Neural progenitor cell (in vitro differentiated cells): ENCODE measurements at regions not wholly inside any gene's neighbourhood (a gene's known extent, or its start where the extent isn't known, plus 50 kb on each side); places are given as distances from the start of the nearest gene placed in this dataset.

ENCODE experiments used
- DNase-seq: peaks from one replicate; pipeline ENCODE4 v3.0.0-alpha.2; 2016; ENCODE audit warnings: low spot score
- H2AFZ ChIP-seq: fragments of 200-600 bp; sonication (generic); replicated peaks from 2 replicates; pipeline ENCODE4 v1.6.1; 2016; ENCODE audit warnings: antibody characterized with exemption
- H3F3A ChIP-seq: fragments of 200-600 bp; sonication (generic); 2 replicates; pipeline ENCODE4 v1.6.1; 2016; ENCODE audit warnings: antibody characterized with exemption, low read depth
- H3K27ac ChIP-seq: fragments of 200-600 bp; sonication (generic); 2 replicates; pipeline ENCODE4 v1.5.1; 2016; ENCODE audit warnings: mild to moderate bottlenecking
- H3K27me3 ChIP-seq: fragments of 200-600 bp; sonication (generic); 2 replicates; pipeline ENCODE4 v1.6.1; 2016; ENCODE audit warnings: mild to moderate bottlenecking, moderate library complexity
- H3K36me3 ChIP-seq: fragments of 200-600 bp; sonication (generic); 2 replicates; pipeline ENCODE4 v1.5.1; 2016
- H3K4me1 ChIP-seq: fragments of 200-600 bp; sonication (generic); 2 replicates; pipeline ENCODE4 v1.6.1; 2016; ENCODE audit warnings: mixed run types
- H3K4me2 ChIP-seq: fragments of 200-600 bp; sonication (generic); 2 replicates; pipeline ENCODE4 v1.6.1; 2016
- H3K4me3 ChIP-seq: fragments of 200-600 bp; sonication (generic); 2 replicates; pipeline ENCODE4 v1.5.1; 2016
- H3K79me2 ChIP-seq: fragments of 200-600 bp; sonication (generic); 2 replicates; pipeline ENCODE4 v1.6.1; 2016; ENCODE audit warnings: low read depth
- H3K9ac ChIP-seq: fragments of 200-600 bp; sonication (generic); 2 replicates; pipeline ENCODE4 v1.6.1; 2016
- H3K9me3 ChIP-seq: fragments of 200-600 bp; sonication (generic); 2 replicates; pipeline ENCODE4 v1.5.1; 2016; ENCODE audit warnings: low read depth
- H4K20me1 ChIP-seq: fragments of 200-600 bp; sonication (generic); 2 replicates; pipeline ENCODE4 v1.6.1; 2016; ENCODE audit warnings: low read depth
- H3K27ac Mint-ChIP-seq: 3 replicates; pipeline ENCODE4 v1.8.0; 2021; ENCODE audit warnings: mixed read lengths
- H3K27me3 Mint-ChIP-seq: 2 replicates; pipeline ENCODE4 v1.8.0; 2022; ENCODE audit warnings: low read depth, mild to moderate bottlenecking, inconsistent platforms, moderate library complexity, mixed read lengths; ENCODE audit not compliant: insufficient read depth
- H3K36me3 Mint-ChIP-seq: 3 replicates; pipeline ENCODE4 v1.8.0; 2021; ENCODE audit warnings: mixed read lengths
- H3K4me1 Mint-ChIP-seq: 3 replicates; pipeline ENCODE4 v1.8.0; 2021; ENCODE audit warnings: mixed read lengths
- H3K4me3 Mint-ChIP-seq: 3 replicates; pipeline ENCODE4 v1.8.0; 2021; ENCODE audit warnings: mild to moderate bottlenecking, moderate library complexity, mixed read lengths
- H3K9me3 Mint-ChIP-seq: 3 replicates; pipeline ENCODE4 v1.8.0; 2020; ENCODE audit warnings: mixed read lengths
- EZH2 ChIP-seq: fragments of 200-600 bp; sonication (generic); IDR thresholded peaks from 2 replicates; pipeline ENCODE4 v1.6.1; 2017; ENCODE audit warnings: antibody characterized with exemption, mild to moderate bottlenecking, moderate library complexity
- EZH2phosphoT487 ChIP-seq: fragments of 200-600 bp; sonication (generic); IDR thresholded peaks from 2 replicates; pipeline ENCODE4 v1.6.1; 2017; ENCODE audit warnings: antibody characterized with exemption
- TF ChIP-seq, protein P1 (sequence below): fragments of 200-600 bp; sonication (generic); IDR thresholded peaks from 2 replicates; pipeline ENCODE4 v1.5.1; 2017; ENCODE audit warnings: antibody characterized with exemption, mild to moderate bottlenecking

DNA sequence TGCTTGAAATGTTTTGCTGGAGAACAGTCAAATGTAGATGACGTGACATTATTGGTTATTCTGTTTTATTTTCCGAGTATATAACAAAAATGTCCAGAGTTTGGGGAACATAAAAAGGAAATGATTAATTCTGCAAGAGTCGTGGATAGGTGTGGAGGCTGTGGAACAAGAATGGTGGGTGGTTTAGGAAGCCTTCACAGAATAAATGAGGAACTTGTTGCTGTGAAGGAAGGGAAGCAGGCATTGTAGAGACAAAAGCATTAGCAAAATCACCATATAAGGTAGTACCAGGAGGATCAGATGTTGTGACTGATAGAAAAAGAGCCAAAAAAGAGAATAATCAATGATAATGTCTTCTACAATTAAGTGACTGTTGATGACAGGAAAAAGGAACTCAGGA lies 66.2 kb upstream of the CNTLN start:
- H4K20me1 ChIP-seq: no peaks in the 10 kb centered on the region
- no peaks in the 10 kb centered on the region for H3K36me3 ChIP-seq
- peaks cover 3% of the 10 kb centered on the region for H3K27me3 Mint-ChIP-seq
- H3K36me3 Mint-ChIP-seq: no peaks in the 10 kb centered on the region
- H3K27ac ChIP-seq: no peak overlapping the region
- no peaks in the 10 kb centered on the region for H3K79me2 ChIP-seq
- H3K9me3 Mint-ChIP-seq: peaks cover under 1% of the 10 kb centered on the region
- H3K27ac Mint-ChIP-seq: no peak overlapping the region
- no peaks in the 10 kb centered on the region for H3K4me1 ChIP-seq
- no peaks in the 10 kb centered on the region for H3K9me3 ChIP-seq
- TF ChIP-seq, protein P1, sequence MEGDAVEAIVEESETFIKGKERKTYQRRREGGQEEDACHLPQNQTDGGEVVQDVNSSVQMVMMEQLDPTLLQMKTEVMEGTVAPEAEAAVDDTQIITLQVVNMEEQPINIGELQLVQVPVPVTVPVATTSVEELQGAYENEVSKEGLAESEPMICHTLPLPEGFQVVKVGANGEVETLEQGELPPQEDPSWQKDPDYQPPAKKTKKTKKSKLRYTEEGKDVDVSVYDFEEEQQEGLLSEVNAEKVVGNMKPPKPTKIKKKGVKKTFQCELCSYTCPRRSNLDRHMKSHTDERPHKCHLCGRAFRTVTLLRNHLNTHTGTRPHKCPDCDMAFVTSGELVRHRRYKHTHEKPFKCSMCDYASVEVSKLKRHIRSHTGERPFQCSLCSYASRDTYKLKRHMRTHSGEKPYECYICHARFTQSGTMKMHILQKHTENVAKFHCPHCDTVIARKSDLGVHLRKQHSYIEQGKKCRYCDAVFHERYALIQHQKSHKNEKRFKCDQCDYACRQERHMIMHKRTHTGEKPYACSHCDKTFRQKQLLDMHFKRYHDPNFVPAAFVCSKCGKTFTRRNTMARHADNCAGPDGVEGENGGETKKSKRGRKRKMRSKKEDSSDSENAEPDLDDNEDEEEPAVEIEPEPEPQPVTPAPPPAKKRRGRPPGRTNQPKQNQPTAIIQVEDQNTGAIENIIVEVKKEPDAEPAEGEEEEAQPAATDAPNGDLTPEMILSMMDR: no peak
- TF ChIP-seq EZH2phosphoT487 (no peak), EZH2 (no peak)
- H2AFZ ChIP-seq: peak overlapping the region; percentile 52
- H3K4me1 Mint-ChIP-seq: no peaks in the 10 kb centered on the region
- H3K9ac ChIP-seq: no peak overlapping the region
- H3F3A ChIP-seq: no peaks in the 10 kb centered on the region
- no peak for DNase-seq
- H3K27me3 ChIP-seq: no peaks in the 10 kb centered on the region
- no peak overlapping the region for H3K4me2 ChIP-seq
- no peak overlapping the region for H3K4me3 Mint-ChIP-seq
- H3K4me3 ChIP-seq: no peak overlapping the region

DNA sequence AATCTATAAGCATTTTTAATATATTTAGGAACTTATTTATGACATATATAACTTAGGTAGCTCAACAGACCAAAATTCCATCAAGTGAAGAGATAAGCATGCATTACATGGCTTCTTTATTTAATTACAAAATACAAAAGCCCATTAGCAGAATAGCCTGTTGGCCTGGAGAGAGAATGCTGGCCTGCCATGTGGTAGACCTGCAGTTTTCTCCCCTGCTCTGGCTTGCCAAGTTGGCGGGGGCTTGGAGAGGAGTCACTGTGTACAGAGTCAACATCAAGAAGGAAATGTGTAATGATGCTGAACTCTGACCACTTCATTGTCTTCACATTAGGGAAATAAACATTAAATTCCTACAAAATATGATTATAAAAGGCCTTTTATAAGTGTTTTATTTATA lies 69.8 kb upstream of the CNTLN start:
- H3K9ac ChIP-seq: no peak overlapping the region
- no peak overlapping the region for H3K4me2 ChIP-seq
- no peaks in the 10 kb centered on the region for H3K36me3 ChIP-seq
- no peaks in the 10 kb centered on the region for H3K27me3 ChIP-seq
- no peak for TF ChIP-seq EZH2
- TF ChIP-seq, protein P1: no peak
- no peak for TF ChIP-seq EZH2phosphoT487
- no peaks in the 10 kb centered on the region for H3F3A ChIP-seq
- H3K4me1 ChIP-seq: no peaks in the 10 kb centered on the region
- no peaks in the 10 kb centered on the region for H3K27me3 Mint-ChIP-seq
- H2AFZ ChIP-seq: no peak overlapping the region
- H3K9me3 ChIP-seq: no peaks in the 10 kb centered on the region
- no peaks in the 10 kb centered on the region for H3K79me2 ChIP-seq
- H3K4me3 ChIP-seq: no peak overlapping the region
- no peaks in the 10 kb centered on the region for H3K4me1 Mint-ChIP-seq
- no peak overlapping the region for H3K27ac Mint-ChIP-seq
- H4K20me1 ChIP-seq: no peaks in the 10 kb centered on the region
- H3K4me3 Mint-ChIP-seq: no peak overlapping the region
- no peaks in the 10 kb centered on the region for H3K36me3 Mint-ChIP-seq
- DNase-seq: no peak
- H3K9me3 Mint-ChIP-seq: no peaks in the 10 kb centered on the region
- H3K27ac ChIP-seq: no peak overlapping the region

DNA sequence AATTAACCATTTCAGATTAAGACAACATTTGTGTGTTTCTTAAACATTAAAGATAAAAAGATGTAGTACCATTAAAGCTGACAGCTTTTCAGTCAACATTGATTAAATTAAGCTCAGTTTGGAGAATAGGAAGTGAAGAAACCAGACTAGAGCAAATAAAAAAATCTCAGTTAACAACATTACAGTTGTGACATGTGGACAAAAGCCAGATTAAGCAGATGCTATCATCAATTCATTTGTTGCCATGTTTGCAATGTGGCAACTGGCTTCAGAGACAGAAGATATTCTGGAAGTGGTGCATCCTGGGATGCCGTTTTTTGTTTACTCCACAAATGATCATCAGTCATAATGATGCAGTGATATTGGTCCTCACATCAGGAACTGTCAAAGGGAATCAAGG lies 70.3 kb upstream of the CNTLN start:
- Histone ChIP-seq H4K20me1 (no peaks in the 10 kb centered on the region), H3K9ac (no peak overlapping the region), H3K36me3 (no peaks in the 10 kb centered on the region), H3K9me3 (no peaks in the 10 kb centered on the region), H2AFZ (no peak overlapping the region), H3K27ac (no peak overlapping the region), H3F3A (no peaks in the 10 kb centered on the region), H3K4me3 (no peak overlapping the region), H3K4me1 (no peaks in the 10 kb centered on the region), H3K4me2 (no peak overlapping the region), H3K79me2 (no peaks in the 10 kb centered on the region), H3K27me3 (no peaks in the 10 kb centered on the region)
- TF ChIP-seq, protein P1: no peak
- TF ChIP-seq EZH2phosphoT487: no peak
- no peak for TF ChIP-seq EZH2
- no peaks in the 10 kb centered on the region for H3K27me3 Mint-ChIP-seq
- H3K4me1 Mint-ChIP-seq: no peaks in the 10 kb centered on the region
- no peaks in the 10 kb centered on the region for H3K9me3 Mint-ChIP-seq
- H3K4me3 Mint-ChIP-seq: no peak overlapping the region
- H3K27ac Mint-ChIP-seq: no peak overlapping the region
- H3K36me3 Mint-ChIP-seq: no peaks in the 10 kb centered on the region
- DNase-seq: no peak
